Neural cell (in vitro differentiated cells): ENCODE measurements at regions not wholly inside any gene's neighbourhood (a gene's known extent, or its start where the extent isn't known, plus 50 kb on each side); places are given as distances from the start of the nearest gene placed in this dataset.

ENCODE experiments used
- H2AFZ ChIP-seq: fragments of 200-600, 300-800 bp; sonication (generic), shearing (Covaris generic); 2 replicates; pipeline ENCODE4 v1.6.0; 2014; ENCODE audit warnings: low read depth, mild to moderate bottlenecking, antibody characterized with exemption, low read length, moderate library complexity
- H3F3A ChIP-seq: fragments of 200-600 bp; shearing (Covaris generic); 2 replicates; pipeline ENCODE4 v1.6.1; 2016; ENCODE audit warnings: mild to moderate bottlenecking, moderate library complexity, mixed read lengths, antibody characterized with exemption, low read length; ENCODE audit not compliant: insufficient read depth, poor library complexity, severe bottlenecking
- H3K27ac ChIP-seq: fragments of 200-600, 300-800 bp; sonication (generic), shearing (Covaris generic); 2 replicates; pipeline ENCODE4 v1.5.1; 2014; ENCODE audit warnings: mild to moderate bottlenecking, low read length, moderate library complexity
- H3K27me3 ChIP-seq: fragments of 300-800, 200-600 bp; sonication (generic), shearing (Covaris generic); 2 replicates; pipeline ENCODE4 v1.6.0; 2014; ENCODE audit warnings: mild to moderate bottlenecking, low read depth, low read length, moderate library complexity; ENCODE audit not compliant: insufficient read depth
- H3K36me3 ChIP-seq: fragments of 300-800, 200-600 bp; sonication (generic), shearing (Covaris generic); 2 replicates; pipeline ENCODE4 v1.5.1; 2014; ENCODE audit warnings: mild to moderate bottlenecking, antibody characterized with exemption, low read length, moderate library complexity; ENCODE audit not compliant: insufficient read depth
- H3K4me2 ChIP-seq: fragments of 300-800, 200-600 bp; sonication (generic), shearing (Covaris generic); 2 replicates; pipeline ENCODE4 v1.6.0; 2014; ENCODE audit warnings: mild to moderate bottlenecking, low read length
- H3K4me3 ChIP-seq: fragments of 300-800, 200-600 bp; sonication (generic), shearing (Covaris generic); 2 replicates; pipeline ENCODE4 v1.5.1; 2014; ENCODE audit warnings: mild to moderate bottlenecking, low read length, moderate library complexity
- H3K79me2 ChIP-seq: fragments of 200-600 bp; shearing (Covaris generic); replicated peaks from 2 replicates; pipeline ENCODE4 v1.6.0; 2014; ENCODE audit warnings: mild to moderate bottlenecking, low read length, moderate library complexity; ENCODE audit not compliant: insufficient read depth
- H3K9ac ChIP-seq: fragments of 300-800, 200-600 bp; sonication (generic), shearing (Covaris generic); 2 replicates; pipeline ENCODE4 v1.6.1; 2016; ENCODE audit warnings: mild to moderate bottlenecking, low read length, mixed read lengths
- H3K9me2 ChIP-seq: fragments of 200-600 bp; shearing (Covaris generic); 2 replicates; pipeline ENCODE4 v1.6.1; 2016; ENCODE audit warnings: mild to moderate bottlenecking, low read length, mixed read lengths; ENCODE audit not compliant: insufficient read depth
- H3K9me3 ChIP-seq: fragments of 200-600, 300-800 bp; sonication (generic), shearing (Covaris generic); 2 replicates; pipeline ENCODE4 v1.6.1; 2016; ENCODE audit warnings: mild to moderate bottlenecking, mixed run types, low read length, moderate library complexity, mixed read lengths
- H4K20me1 ChIP-seq: fragments of 200-600 bp; shearing (Covaris generic); 2 replicates; pipeline ENCODE4 v1.6.1; 2016; ENCODE audit warnings: mild to moderate bottlenecking, mixed run types; ENCODE audit not compliant: insufficient read depth
- EP300 ChIP-seq: fragments of 450-650 bp; conservative IDR thresholded peaks from 2 replicates; pipeline ENCODE4 v1.6.1; 2014; ENCODE audit warnings: antibody characterized with exemption, mild to moderate bottlenecking, moderate library complexity; ENCODE audit not compliant: poor library complexity, severe bottlenecking
- EZH2 ChIP-seq: fragments of 200-600, 300-800 bp; shearing (Covaris generic), sonication (generic); IDR thresholded peaks from 2 replicates; pipeline ENCODE4 v1.6.1; 2014; ENCODE audit warnings: antibody characterized with exemption, low read length, borderline replicate concordance, mild to moderate bottlenecking; ENCODE audit not compliant: insufficient read depth, poor library complexity, severe bottlenecking
- MXI1 ChIP-seq: fragments of 450-650 bp; conservative IDR thresholded peaks from 2 replicates; pipeline ENCODE4 v1.6.1; 2014; ENCODE audit warnings: antibody characterized with exemption, mild to moderate bottlenecking; ENCODE audit not compliant: poor library complexity, severe bottlenecking
- POLR2AphosphoS5 ChIP-seq: IDR thresholded peaks from 2 replicates; pipeline ENCODE4 v1.6.1; 2012
- RAD21 ChIP-seq: fragments of 450-650 bp; conservative IDR thresholded peaks from 2 replicates; pipeline ENCODE4 v1.6.1; 2014; ENCODE audit warnings: antibody characterized with exemption, mild to moderate bottlenecking, moderate library complexity
- SMC3 ChIP-seq: fragments of 450-650 bp; conservative IDR thresholded peaks from 2 replicates; pipeline ENCODE4 v1.6.1; 2014; ENCODE audit warnings: antibody characterized with exemption, mild to moderate bottlenecking, moderate library complexity; ENCODE audit not compliant: poor library complexity
- TAF1 ChIP-seq: IDR thresholded peaks from 2 replicates; pipeline ENCODE4 v1.6.1; 2012; ENCODE audit warnings: low read depth
- TF ChIP-seq, protein P1 (sequence below): fragments of 450-650 bp; IDR thresholded peaks from 2 replicates; pipeline ENCODE4 v1.5.1; 2014; ENCODE audit warnings: antibody characterized with exemption, mild to moderate bottlenecking, moderate library complexity; ENCODE audit not compliant: poor library complexity, severe bottlenecking
- TF ChIP-seq, protein P2 (sequence below): IDR thresholded peaks from 2 replicates; pipeline ENCODE4 v1.6.1; 2012; ENCODE audit warnings: borderline replicate concordance

GRCh38 chr16:5364186-5364585 is 266.6 kb upstream of the EEF2KMT start:
- no peak overlapping the region for H2AFZ ChIP-seq
- no peaks in the 10 kb centered on the region for H3K36me3 ChIP-seq
- H3K9me2 ChIP-seq = no peaks in the 10 kb centered on the region
- no peaks in the 10 kb centered on the region for H4K20me1 ChIP-seq
- H3K9ac ChIP-seq = no peak overlapping the region
- H3K4me2 ChIP-seq = no peak overlapping the region
- H3K4me3 ChIP-seq = no peak overlapping the region
- H3K27ac ChIP-seq = no peak overlapping the region
- H3K79me2 ChIP-seq = no peaks in the 10 kb centered on the region
- H3K27me3 ChIP-seq = no peaks in the 10 kb centered on the region
- no peaks in the 10 kb centered on the region for H3F3A ChIP-seq
- TF ChIP-seq EZH2 (no peak), EP300 (no peak)
- TF ChIP-seq, protein P1, sequence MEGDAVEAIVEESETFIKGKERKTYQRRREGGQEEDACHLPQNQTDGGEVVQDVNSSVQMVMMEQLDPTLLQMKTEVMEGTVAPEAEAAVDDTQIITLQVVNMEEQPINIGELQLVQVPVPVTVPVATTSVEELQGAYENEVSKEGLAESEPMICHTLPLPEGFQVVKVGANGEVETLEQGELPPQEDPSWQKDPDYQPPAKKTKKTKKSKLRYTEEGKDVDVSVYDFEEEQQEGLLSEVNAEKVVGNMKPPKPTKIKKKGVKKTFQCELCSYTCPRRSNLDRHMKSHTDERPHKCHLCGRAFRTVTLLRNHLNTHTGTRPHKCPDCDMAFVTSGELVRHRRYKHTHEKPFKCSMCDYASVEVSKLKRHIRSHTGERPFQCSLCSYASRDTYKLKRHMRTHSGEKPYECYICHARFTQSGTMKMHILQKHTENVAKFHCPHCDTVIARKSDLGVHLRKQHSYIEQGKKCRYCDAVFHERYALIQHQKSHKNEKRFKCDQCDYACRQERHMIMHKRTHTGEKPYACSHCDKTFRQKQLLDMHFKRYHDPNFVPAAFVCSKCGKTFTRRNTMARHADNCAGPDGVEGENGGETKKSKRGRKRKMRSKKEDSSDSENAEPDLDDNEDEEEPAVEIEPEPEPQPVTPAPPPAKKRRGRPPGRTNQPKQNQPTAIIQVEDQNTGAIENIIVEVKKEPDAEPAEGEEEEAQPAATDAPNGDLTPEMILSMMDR = no peak
- no peaks in the 10 kb centered on the region for H3K9me3 ChIP-seq

- no peak for TF ChIP-seq POLR2AphosphoS5
- TF ChIP-seq, protein P1 = no peak
- TF ChIP-seq, protein P2, sequence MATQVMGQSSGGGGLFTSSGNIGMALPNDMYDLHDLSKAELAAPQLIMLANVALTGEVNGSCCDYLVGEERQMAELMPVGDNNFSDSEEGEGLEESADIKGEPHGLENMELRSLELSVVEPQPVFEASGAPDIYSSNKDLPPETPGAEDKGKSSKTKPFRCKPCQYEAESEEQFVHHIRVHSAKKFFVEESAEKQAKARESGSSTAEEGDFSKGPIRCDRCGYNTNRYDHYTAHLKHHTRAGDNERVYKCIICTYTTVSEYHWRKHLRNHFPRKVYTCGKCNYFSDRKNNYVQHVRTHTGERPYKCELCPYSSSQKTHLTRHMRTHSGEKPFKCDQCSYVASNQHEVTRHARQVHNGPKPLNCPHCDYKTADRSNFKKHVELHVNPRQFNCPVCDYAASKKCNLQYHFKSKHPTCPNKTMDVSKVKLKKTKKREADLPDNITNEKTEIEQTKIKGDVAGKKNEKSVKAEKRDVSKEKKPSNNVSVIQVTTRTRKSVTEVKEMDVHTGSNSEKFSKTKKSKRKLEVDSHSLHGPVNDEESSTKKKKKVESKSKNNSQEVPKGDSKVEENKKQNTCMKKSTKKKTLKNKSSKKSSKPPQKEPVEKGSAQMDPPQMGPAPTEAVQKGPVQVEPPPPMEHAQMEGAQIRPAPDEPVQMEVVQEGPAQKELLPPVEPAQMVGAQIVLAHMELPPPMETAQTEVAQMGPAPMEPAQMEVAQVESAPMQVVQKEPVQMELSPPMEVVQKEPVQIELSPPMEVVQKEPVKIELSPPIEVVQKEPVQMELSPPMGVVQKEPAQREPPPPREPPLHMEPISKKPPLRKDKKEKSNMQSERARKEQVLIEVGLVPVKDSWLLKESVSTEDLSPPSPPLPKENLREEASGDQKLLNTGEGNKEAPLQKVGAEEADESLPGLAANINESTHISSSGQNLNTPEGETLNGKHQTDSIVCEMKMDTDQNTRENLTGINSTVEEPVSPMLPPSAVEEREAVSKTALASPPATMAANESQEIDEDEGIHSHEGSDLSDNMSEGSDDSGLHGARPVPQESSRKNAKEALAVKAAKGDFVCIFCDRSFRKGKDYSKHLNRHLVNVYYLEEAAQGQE = no peak
- TF ChIP-seq TAF1 = no peak
- TF ChIP-seq RAD21 = no peak
- TF ChIP-seq SMC3 = no peak
- no peak for TF ChIP-seq EZH2
- no peak for TF ChIP-seq EP300
- TF ChIP-seq MXI1 = no peak
- H3K9me3 ChIP-seq = no peaks in the 10 kb centered on the region
- H3K4me3 ChIP-seq = no peak overlapping the region
- no peak overlapping the region for H2AFZ ChIP-seq
- no peaks in the 10 kb centered on the region for H3K79me2 ChIP-seq
- no peak overlapping the region for H3K27ac ChIP-seq
- no peak overlapping the region for H3K4me2 ChIP-seq
- H3K27me3 ChIP-seq = no peaks in the 10 kb centered on the region
- H3F3A ChIP-seq = no peaks in the 10 kb centered on the region
- no peaks in the 10 kb centered on the region for H4K20me1 ChIP-seq
- H3K9me2 ChIP-seq = no peaks in the 10 kb centered on the region
- no peaks in the 10 kb centered on the region for H3K36me3 ChIP-seq
- H3K9ac ChIP-seq = no peak overlapping the region
These were observed 263.7 kb upstream of the EEF2KMT start for GRCh38 chr16:5361322-5361721.
